ENCODE measurements at regions not wholly inside any gene's neighbourhood (a gene's known extent, or its start where the extent isn't known, plus 50 kb on each side); places are given as distances from the start of the nearest gene placed in this dataset.

- no peak for DNase-seq
Observed at GRCh38 chr20:7262803-7263202, 495.3 kb downstream of the BMP2 start.

DNA sequence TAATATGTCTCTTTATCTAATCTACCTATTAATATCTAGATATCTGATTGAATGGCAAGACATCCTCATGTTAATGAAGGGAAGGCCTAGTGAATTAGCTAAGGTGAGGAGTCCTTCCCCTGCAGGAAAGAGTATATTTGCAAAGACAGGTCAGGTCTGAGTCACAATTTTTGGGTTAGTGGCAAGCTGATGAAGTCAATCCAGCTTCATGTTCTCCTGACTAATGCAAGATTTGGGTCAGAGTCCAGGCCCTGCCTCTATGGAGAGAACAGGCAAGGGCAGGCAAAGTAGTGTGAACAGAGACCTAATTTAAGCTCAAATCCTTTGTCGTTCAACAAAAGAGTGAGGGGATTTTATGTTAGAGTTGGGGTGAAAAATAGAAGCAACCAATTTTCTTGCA is 496.7 kb downstream of the BMP2 start:
- no peak for DNase-seq

- no peak for DNase-seq
Observed at GRCh38 chr20:7269452-7269851, 502.0 kb downstream of the BMP2 start.

- DNase-seq = peak; percentile 4
Observed at GRCh38 chr20:7272512-7272911, 505.0 kb downstream of the BMP2 start.

GRCh38 chr20:7274870-7275269 is 507.4 kb downstream of the BMP2 start:
- no peak for DNase-seq

GRCh38 chr20:7275645-7276237 is 508.3 kb downstream of the BMP2 start:
- DNase-seq = no peak

DNA sequence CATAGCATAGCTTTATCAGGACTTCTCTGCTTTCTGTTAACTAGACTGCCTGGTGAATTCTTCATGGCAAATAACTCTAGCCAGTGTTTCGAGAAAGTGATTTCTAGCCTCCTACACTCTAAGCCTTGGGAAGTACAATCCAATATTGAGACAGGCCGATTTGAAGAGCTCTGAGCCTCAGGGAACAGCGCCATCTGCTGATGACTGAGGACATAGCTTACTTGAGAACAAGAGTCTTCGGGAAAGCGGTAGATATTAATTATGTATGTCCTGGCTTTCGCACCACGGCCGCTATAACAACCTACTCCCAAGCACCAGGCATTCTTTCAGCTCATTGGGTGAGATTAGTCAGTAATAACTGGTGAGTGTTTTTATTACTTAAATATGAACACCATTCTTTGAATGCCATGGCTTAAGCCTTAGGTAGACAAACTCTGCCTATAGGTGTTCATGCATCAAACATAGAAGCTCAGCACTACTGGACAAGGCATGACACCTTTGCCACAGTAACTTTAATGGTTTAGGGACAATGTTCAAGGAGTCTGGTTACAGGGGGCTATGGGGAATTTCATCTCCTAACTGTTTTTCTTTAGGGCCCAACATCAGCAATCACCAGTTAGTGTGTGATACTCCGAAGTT is 518.6 kb downstream of the BMP2 start:
- peak; percentile 94 for DNase-seq

- DNase-seq = no peak
Observed at GRCh38 chr20:7291323-7291943, 523.9 kb downstream of the BMP2 start.

- DNase-seq = no peak
Observed at GRCh38 chr20:7291946-7292345, 524.5 kb downstream of the BMP2 start.

- no peak for DNase-seq
Observed at GRCh38 chr20:7294816-7295360, 527.4 kb downstream of the BMP2 start.

- no peak for DNase-seq
Observed at GRCh38 chr20:7301807-7302206, 534.3 kb downstream of the BMP2 start.

DNA sequence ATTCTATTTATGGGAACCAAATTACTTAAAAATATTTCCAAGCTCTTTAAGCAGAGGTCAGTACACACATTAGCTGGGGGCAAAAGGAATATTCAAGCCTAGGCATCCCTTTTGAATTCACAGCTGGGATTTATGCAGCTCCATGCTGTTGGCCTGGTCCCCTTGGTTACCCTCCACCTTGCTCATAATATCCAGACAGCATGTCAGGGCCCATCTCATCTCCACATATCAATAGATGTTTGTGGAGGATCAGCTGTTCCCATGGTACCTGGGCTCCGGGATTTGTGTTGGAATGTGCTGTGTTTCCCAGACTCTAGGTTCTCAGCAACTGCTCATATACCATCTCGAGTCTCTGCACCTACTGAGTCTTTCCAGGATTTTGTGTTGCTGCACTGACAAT is 534.8 kb downstream of the BMP2 start:
- no peak for DNase-seq

GRCh38 chr20:7305976-7306375 is 538.5 kb downstream of the BMP2 start:
- DNase-seq = peak; percentile 65

GRCh38 chr20:7308163-7308562 is 540.7 kb downstream of the BMP2 start:
- no peak for DNase-seq

GRCh38 chr20:7313047-7313446 is 545.6 kb downstream of the BMP2 start:
- no peak for DNase-seq

GRCh38 chr20:7323957-7324356 is 556.5 kb downstream of the BMP2 start:
- DNase-seq = no peak

DNA sequence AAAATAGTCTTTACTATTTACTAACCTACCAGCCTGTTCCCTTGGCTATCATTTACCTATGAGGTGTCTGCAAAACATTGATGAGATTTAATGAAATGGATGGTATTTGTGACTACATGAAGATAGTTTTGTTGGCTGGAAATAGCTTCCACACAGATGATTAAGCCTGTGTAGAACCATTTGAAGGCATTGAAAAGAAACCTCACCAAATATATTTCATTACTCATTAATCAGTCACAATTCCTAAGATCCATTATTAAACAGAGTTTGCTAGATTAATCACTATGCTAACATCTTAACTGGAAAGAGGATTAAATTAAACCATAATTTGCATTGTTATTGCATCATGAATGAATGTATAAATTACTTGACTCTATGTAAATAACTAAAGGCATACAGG is 560.3 kb downstream of the BMP2 start:
- no peak for DNase-seq

DNA sequence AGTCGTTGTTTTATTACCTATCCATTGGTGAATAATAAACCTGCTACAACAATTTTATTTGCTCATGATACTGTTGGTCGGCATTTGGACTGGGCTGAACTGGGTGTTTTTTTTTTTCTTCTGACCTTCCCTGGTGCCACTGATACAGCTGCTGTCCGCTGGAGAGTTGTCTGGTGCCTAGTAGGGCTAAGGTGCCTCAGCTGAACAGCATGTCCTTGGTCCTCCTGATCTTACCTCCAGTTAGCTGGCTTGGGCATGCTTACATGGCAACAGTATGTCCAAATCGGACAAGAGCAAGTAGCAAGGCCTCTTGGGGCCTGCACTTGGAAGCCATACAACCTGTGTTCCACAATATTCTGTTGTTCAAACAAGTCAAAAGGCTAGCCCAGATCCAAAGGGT is 563.4 kb downstream of the BMP2 start:
- DNase-seq = no peak

DNA sequence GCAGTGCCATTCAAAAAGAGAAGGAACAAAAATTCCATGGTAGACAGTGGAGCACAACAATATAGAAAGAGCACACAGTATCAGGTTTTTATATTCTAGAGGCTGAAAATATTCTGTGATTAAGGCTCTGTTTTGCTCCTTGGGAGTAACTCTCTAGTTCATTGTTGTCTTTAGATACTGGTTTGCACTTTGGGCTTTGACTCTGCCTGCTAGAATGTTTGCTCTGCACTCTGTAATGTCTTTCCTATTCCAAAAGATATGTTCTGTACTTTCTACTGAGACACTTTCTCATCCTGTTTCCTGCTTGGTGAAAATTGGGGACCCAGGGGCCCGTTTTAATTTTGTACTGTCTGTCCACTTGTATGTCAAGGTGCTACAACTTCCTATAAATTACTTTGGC is 564.7 kb downstream of the BMP2 start:
- no peak for DNase-seq

- DNase-seq = peak; percentile 1
Observed at GRCh38 chr20:7333841-7334240, 566.4 kb downstream of the BMP2 start.

GRCh38 chr20:7346026-7346425 is 578.5 kb downstream of the BMP2 start:
- no peak for DNase-seq

DNA sequence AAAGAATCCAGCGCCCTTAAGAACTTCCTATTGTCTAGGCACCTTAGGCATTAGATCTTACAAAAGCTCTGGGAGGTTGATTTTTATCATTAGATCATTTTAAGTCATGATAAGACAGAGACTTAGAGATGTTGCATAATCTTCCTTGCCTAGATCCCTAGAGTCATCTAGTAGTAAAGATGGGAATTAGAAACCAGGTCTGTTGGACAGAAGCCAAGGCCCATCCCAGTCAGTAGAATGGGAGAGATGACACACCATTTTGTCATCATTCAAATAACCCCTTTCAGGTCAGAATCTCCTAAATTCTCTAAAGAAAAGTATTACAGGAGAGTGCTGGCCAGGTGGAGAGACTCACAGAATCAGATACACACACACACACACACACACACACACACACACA is 579.1 kb downstream of the BMP2 start:
- no peak for DNase-seq

DNA sequence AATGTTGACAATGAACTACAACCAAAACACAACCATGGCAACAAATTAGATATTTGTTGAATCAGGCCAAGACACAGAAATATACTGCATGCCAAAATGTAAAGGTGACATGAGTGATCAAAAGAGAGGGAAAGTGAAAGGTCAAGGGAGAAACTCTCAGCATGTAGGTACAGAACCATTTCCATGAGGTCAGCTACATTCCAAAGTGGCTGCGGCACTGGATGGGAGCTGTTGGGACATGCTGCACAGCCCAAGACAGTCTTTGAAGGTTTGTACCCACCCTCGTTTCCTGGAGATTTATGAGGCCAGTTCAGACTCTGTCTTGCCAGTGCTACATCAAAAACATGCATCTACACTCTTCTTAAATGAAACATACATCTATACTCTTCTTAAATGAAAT is 579.9 kb downstream of the BMP2 start:
- no peak for DNase-seq

- no peak for DNase-seq
Observed at GRCh38 chr20:7348253-7348652, 580.8 kb downstream of the BMP2 start.
